ENCODE measurements at regions not wholly inside any gene's neighbourhood (a gene's known extent, or its start where the extent isn't known, plus 50 kb on each side); places are given as distances from the start of the nearest gene placed in this dataset.

DNA sequence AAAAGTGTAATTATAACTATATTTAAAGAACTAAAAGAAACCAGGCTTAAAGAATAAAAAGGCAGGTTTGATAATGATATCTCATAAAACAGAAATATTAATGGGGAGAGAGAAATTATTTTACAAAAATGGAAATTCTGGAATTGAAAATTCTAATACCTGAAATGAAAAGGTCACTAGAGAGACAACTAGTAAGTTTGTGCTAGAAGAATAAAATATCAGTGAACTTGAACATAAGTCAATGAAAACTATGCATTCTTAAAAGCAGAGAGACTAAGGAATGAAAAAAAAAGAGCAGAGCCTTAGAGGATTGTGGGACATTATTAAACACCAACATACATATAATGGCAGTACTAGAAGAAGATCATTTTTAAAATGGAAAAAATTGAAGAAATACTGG is 1475.0 kb upstream of the ZEB2 start:
- TF ChIP-seq, protein P1, sequence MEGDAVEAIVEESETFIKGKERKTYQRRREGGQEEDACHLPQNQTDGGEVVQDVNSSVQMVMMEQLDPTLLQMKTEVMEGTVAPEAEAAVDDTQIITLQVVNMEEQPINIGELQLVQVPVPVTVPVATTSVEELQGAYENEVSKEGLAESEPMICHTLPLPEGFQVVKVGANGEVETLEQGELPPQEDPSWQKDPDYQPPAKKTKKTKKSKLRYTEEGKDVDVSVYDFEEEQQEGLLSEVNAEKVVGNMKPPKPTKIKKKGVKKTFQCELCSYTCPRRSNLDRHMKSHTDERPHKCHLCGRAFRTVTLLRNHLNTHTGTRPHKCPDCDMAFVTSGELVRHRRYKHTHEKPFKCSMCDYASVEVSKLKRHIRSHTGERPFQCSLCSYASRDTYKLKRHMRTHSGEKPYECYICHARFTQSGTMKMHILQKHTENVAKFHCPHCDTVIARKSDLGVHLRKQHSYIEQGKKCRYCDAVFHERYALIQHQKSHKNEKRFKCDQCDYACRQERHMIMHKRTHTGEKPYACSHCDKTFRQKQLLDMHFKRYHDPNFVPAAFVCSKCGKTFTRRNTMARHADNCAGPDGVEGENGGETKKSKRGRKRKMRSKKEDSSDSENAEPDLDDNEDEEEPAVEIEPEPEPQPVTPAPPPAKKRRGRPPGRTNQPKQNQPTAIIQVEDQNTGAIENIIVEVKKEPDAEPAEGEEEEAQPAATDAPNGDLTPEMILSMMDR (conservative IDR thresholded peaks at IDR 0.05; ENCODE audit: low read depth, low read length), result no peak
- no peak for TF ChIP-seq EZH2 (IDR thresholded peaks at IDR 0.05; ENCODE audit: borderline replicate concordance, low read depth, low read length, poor library complexity, severe bottlenecking)
